IMR-90 (cell line): ENCODE measurements at regions not wholly inside any gene's neighbourhood (a gene's known extent, or its start where the extent isn't known, plus 50 kb on each side); places are given as distances from the start of the nearest gene placed in this dataset.

Experiments
- ATAC-seq: fragments of 200-7000 bp; cut with Tn5 transposase; 2 replicates; pipeline ENCODE4 v1.9.1; 2020; ENCODE audit warnings: low read depth, mild to moderate bottlenecking, moderate library complexity
- BruUV-seq: library from RNA; stranded (reverse); fragments of 400-500 nt; replicated peaks from 2 replicates; lab custom pipeline; 2021; lab: Mats Ljungman, UMichigan
- CTCF ChIA-PET: fragments of 300-600 bp; formaldehyde crosslinking; extraction: SDS; loops from one replicate; lab custom pipeline; 2021; ENCODE audit warnings: antibody characterized with exemption; lab: Yijun Ruan, JAX
- POLR2A ChIA-PET: fragments of 300-600 bp; sonication (Branson Sonifier 250); formaldehyde crosslinking; loops from one replicate; lab custom pipeline; 2022; ENCODE audit warnings: antibody characterized with exemption; ENCODE audit not compliant: unreplicated experiment; lab: Charles Lee
- DNase-seq: peaks from one replicate; pipeline ENCODE4 v3.0.0; 2013
- H2AFZ ChIP-seq: replicated peaks from 2 replicates; pipeline ENCODE3; 2013; ENCODE audit warnings: low read length, mild to moderate bottlenecking; ENCODE audit not compliant: poor library complexity
- H2AK5ac ChIP-seq: 2 replicates; pipeline ENCODE4 v1.6.1; 2013; ENCODE audit warnings: low read depth, low read length, inconsistent platforms
- H2AK9ac ChIP-seq: replicated peaks from 2 replicates; pipeline ENCODE3; 2013; ENCODE audit warnings: mild to moderate bottlenecking, low read depth, low read length, moderate library complexity; ENCODE audit not compliant: poor library complexity
- H2BK120ac ChIP-seq: 2 replicates; pipeline ENCODE4 v1.6.1; 2013; ENCODE audit warnings: low read depth, low read length, inconsistent platforms
- H2BK15ac ChIP-seq: 3 replicates; pipeline ENCODE4 v1.6.1; 2013; ENCODE audit warnings: low read depth, low read length, inconsistent platforms
- H2BK20ac ChIP-seq: 2 replicates; pipeline ENCODE4 v1.6.1; 2013; ENCODE audit warnings: low read depth, mild to moderate bottlenecking, inconsistent platforms, low read length, moderate library complexity
- H2BK5ac ChIP-seq: 2 replicates; pipeline ENCODE4 v1.6.1; 2013; ENCODE audit warnings: mild to moderate bottlenecking, low read depth, low read length, inconsistent platforms; ENCODE audit not compliant: poor library complexity, severe bottlenecking
- H3K14ac ChIP-seq: replicated peaks from 2 replicates; pipeline ENCODE4 v1.6.1; 2013; ENCODE audit warnings: low read depth, low read length, inconsistent platforms
- H3K18ac ChIP-seq: 2 replicates; pipeline ENCODE4 v1.6.1; 2013; ENCODE audit warnings: low read depth, low read length, control low read depth
- H3K23ac ChIP-seq: 2 replicates; pipeline ENCODE4 v1.6.1; 2013; ENCODE audit warnings: low read depth, low read length, inconsistent platforms
- H3K27ac ChIP-seq: 2 replicates; pipeline ENCODE4 v1.5.1; 2013; ENCODE audit warnings: mild to moderate bottlenecking, control low read depth, low read length; ENCODE audit not compliant: insufficient read depth
- H3K27me3 ChIP-seq: 2 replicates; pipeline ENCODE4 v1.6.1; 2013; ENCODE audit warnings: low read length; ENCODE audit not compliant: control insufficient read depth, insufficient read depth
- H3K36me3 ChIP-seq: 2 replicates; pipeline ENCODE4 v1.6.1; 2013; ENCODE audit warnings: low read length, mixed read lengths; ENCODE audit not compliant: control insufficient read depth, insufficient read depth
- H3K4ac ChIP-seq: 2 replicates; pipeline ENCODE4 v1.6.1; 2013; ENCODE audit warnings: low read depth, low read length, inconsistent platforms
- H3K4me1 ChIP-seq: 2 replicates; pipeline ENCODE4 v1.6.1; 2013; ENCODE audit warnings: low read length, mixed read lengths; ENCODE audit not compliant: control insufficient read depth, insufficient read depth
- H3K4me2 ChIP-seq: 2 replicates; pipeline ENCODE4 v1.6.1; 2013; ENCODE audit warnings: low read depth, mild to moderate bottlenecking, control low read depth, low read length, moderate library complexity
- H3K4me3 ChIP-seq: 2 replicates; pipeline ENCODE4 v1.5.1; 2013; ENCODE audit warnings: low read depth, mild to moderate bottlenecking, control low read depth, low read length, moderate library complexity; ENCODE audit not compliant: insufficient read depth
- H3K56ac ChIP-seq: 2 replicates; pipeline ENCODE4 v1.6.1; 2013; ENCODE audit warnings: low read length, inconsistent platforms; ENCODE audit not compliant: insufficient read depth; ENCODE audit errors: extremely low read depth
- H3K79me1 ChIP-seq, 2 experiments: 2 replicates each; pipeline ENCODE4 v1.6.1; 2013; ENCODE audit warnings: low read length in 2 of 2, inconsistent platforms in 1 of 2, low read depth in 1 of 2
- H3K9ac ChIP-seq: 2 replicates; pipeline ENCODE4 v1.6.1; 2013; ENCODE audit warnings: low read depth, low read length, control low read depth
- H3K9me1 ChIP-seq: 2 replicates; pipeline ENCODE4 v1.6.1; 2013; ENCODE audit warnings: low read length, inconsistent platforms; ENCODE audit not compliant: insufficient read depth
- H3K9me3 ChIP-seq: 2 replicates; pipeline ENCODE4 v1.6.1; 2013; ENCODE audit warnings: low read length; ENCODE audit not compliant: control insufficient read depth, insufficient read depth
- H4K20me1 ChIP-seq: 2 replicates; pipeline ENCODE4 v1.6.1; 2013; ENCODE audit warnings: low read length, inconsistent platforms; ENCODE audit not compliant: insufficient read depth
- H4K5ac ChIP-seq: 2 replicates; pipeline ENCODE4 v1.6.1; 2013; ENCODE audit warnings: mild to moderate bottlenecking, low read depth, low read length, control low read depth
- H4K8ac ChIP-seq, 2 experiments: 2 replicates each; pipeline ENCODE4 v1.6.1; 2013; ENCODE audit warnings: low read depth in 2 of 2, low read length in 2 of 2, control low read depth in 1 of 2, inconsistent platforms in 1 of 2
- H4K91ac ChIP-seq: 2 replicates; pipeline ENCODE4 v1.6.1; 2013; ENCODE audit warnings: low read depth, low read length, inconsistent platforms; ENCODE audit not compliant: insufficient read depth
- ELK1 ChIP-seq: fragments of 150-350 bp; IDR thresholded peaks from 2 replicates; pipeline ENCODE4 v1.6.1; 2016; ENCODE audit warnings: low read depth, mild to moderate bottlenecking, low read length, moderate library complexity, borderline replicate concordance
- MAZ ChIP-seq: IDR thresholded peaks from 2 replicates; pipeline ENCODE4 v1.6.1; 2012; ENCODE audit warnings: low read depth, mild to moderate bottlenecking, low read length, improper control_type of control experiment, moderate library complexity, borderline replicate concordance
- NFE2L2 ChIP-seq: fragments of 150-350 bp; IDR thresholded peaks from 2 replicates; pipeline ENCODE4 v1.6.1; 2016; ENCODE audit warnings: low read depth, mild to moderate bottlenecking, low read length
- RCOR1 ChIP-seq: IDR thresholded peaks from 2 replicates; pipeline ENCODE4 v1.6.1; 2012; ENCODE audit warnings: mild to moderate bottlenecking, low read length, improper control_type of control experiment; ENCODE audit not compliant: insufficient replicate concordance
- SMC3 ChIP-seq: fragments of 150-350 bp; IDR thresholded peaks from 2 replicates; pipeline ENCODE4 v1.6.1; 2016; ENCODE audit warnings: low read depth, mild to moderate bottlenecking, antibody characterized with exemption, low read length, moderate library complexity
- WGBS, 2 experiments: methylation state at CpG; one replicate each; pipeline versions ENCODE4 v1.1.5 to v1.1.7; 2013; ENCODE audit warnings: missing lambda C conversion rate in 2 of 2; ENCODE audit not compliant: insufficient read length in 1 of 2; ENCODE audit errors: extremely low coverage in 2 of 2; 5-methylcytosine and 5-hydroxymethylcytosine counted together
- dilution Hi-C: fragments of 300-500 bp; cut with HindIII; formaldehyde crosslinking; loops from one replicate; pipeline ENCODE4 v1.14.3; 2018; ENCODE audit warnings: low sequenced_read_pairs; ENCODE audit not compliant: unreplicated experiment
- in situ Hi-C: fragments of 300-500 bp; cut with MboI; formaldehyde crosslinking; loops from 3 replicates; pipeline ENCODE4 v1.14.3; 2019; ENCODE audit warnings: low sequenced_read_pairs, inconsistent platforms, mixed read lengths
- intact Hi-C: fragments of 100-400 bp; cut with micrococcal nuclease; formaldehyde crosslinking; loops from 2 replicates; pipeline ENCODE4 v1.10.0; 2022
- TF ChIP-seq, protein P1 (sequence below): fragments of 150-350 bp; IDR thresholded peaks from 2 replicates; pipeline ENCODE4 v1.6.1; 2017; ENCODE audit warnings: mild to moderate bottlenecking, antibody characterized with exemption, low read length, low read depth

DNA sequence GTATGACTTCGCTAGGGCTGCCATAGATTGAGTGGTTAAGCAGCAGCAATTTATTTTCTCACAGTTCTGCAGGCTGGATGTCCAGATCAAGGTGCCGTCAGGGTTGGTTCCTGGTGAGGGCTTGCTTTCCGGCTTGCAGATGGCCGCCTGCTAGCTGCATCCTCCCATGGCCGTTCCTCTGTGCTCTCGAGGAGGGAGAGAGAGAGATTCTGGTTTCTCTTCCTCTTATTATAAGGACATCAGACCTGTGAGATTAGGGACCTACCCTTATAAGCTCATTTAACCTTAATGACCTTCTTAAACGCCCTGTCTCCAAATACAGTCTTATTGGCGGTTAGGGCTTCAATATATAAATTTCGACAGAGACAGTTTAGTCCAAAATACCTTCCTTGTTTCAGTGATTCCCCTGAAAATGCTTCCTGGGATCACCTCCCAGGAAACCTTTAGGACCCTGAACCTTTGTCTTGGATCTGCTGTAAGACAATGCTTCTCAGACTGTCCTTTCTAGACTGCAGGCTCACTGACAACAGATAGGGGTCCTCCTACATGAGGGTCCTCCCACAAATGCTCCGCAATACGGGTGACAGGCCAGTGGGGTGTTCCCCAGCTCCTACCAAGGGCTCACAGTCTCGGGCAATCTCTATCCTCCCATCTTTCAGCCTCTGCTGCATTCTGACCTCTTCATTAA, 82.5 kb upstream of the BAIAP2L1 start:
- Histone ChIP-seq H3K79me1 (no peaks in the 10 kb centered on the region), H2BK120ac (no peak overlapping the region), H2BK20ac (no peak overlapping the region), H3K36me3 (no peaks in the 10 kb centered on the region), H4K5ac (no peak overlapping the region), H3K9ac (no peak overlapping the region), H3K4ac (no peak overlapping the region), H2AFZ (no peak overlapping the region), H3K27me3 (no peaks in the 10 kb centered on the region), H4K91ac (no peak overlapping the region), H3K56ac (no peak overlapping the region), H3K4me2 (no peak overlapping the region), H3K4me3 (no peak overlapping the region), H4K8ac (no peak overlapping the region), H3K4me1 (no peaks in the 10 kb centered on the region), H2AK5ac (no peak overlapping the region), H4K20me1 (no peaks in the 10 kb centered on the region), H3K27ac (no peak overlapping the region), H3K18ac (no peak overlapping the region), H2AK9ac (no peak overlapping the region), H2BK15ac (no peak overlapping the region), H3K23ac (no peak overlapping the region), H3K9me3 (peaks cover 25% of the 10 kb centered on the region; the same call in 1 of the 2 replicates), H3K9me1 (no peaks in the 10 kb centered on the region), H3K14ac (no peak overlapping the region), H2BK5ac (no peak overlapping the region)
- no CpG with 5 or more reads among the region's 12 CpGs for WGBS, 2 experiments
- DNase-seq = no peak
- ChIA-PET POLR2A (no interaction called here), CTCF (no interaction called here)
- ATAC-seq = no peak
- dilution Hi-C loops = no loop called here
- intact Hi-C loops = no loop called here
- in situ Hi-C loops = no loop called here
- TF ChIP-seq, protein P1, sequence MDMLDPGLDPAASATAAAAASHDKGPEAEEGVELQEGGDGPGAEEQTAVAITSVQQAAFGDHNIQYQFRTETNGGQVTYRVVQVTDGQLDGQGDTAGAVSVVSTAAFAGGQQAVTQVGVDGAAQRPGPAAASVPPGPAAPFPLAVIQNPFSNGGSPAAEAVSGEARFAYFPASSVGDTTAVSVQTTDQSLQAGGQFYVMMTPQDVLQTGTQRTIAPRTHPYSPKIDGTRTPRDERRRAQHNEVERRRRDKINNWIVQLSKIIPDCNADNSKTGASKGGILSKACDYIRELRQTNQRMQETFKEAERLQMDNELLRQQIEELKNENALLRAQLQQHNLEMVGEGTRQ = no peak
- TF ChIP-seq SMC3 (no peak), ELK1 (no peak), MAZ (no peak), RCOR1 (no peak), NFE2L2 (no peak)
- no TSS peak for BruUV-seq
